ENCODE measurements at regions not wholly inside any gene's neighbourhood (a gene's known extent, or its start where the extent isn't known, plus 50 kb on each side); places are given as distances from the start of the nearest gene placed in this dataset.
A peak's percentile ranks its signal among the peaks of the same experiment; 100 is the strongest.

- Mint-ChIP-seq H3K4me3 (no peak overlapping the region), H3K4me1 (no peaks in the 10 kb centered on the region), H3K9me3 (no peaks in the 10 kb centered on the region), H3K27me3 (ENCODE audit: low read depth, poor library complexity) (peaks cover 4% of the 10 kb centered on the region), H3K36me3 (ENCODE audit: low read depth) (no peaks in the 10 kb centered on the region), H3K27ac (no peak overlapping the region)
- DNase-seq = no peak
- no peak for TF ChIP-seq CTCF (IDR thresholded peaks at IDR 0.05)
Measured at GRCh38 chr14:80378084-80378690, 166.9 kb upstream of the DIO2 start.

GRCh38 chr14:80364816-80365215 is 153.5 kb upstream of the DIO2 start:
- Mint-ChIP-seq H3K27me3 (ENCODE audit: low read depth, poor library complexity) (no peaks in the 10 kb centered on the region), H3K4me1 (peaks cover 21% of the 10 kb centered on the region), H3K27ac (no peak overlapping the region), H3K36me3 (ENCODE audit: low read depth) (no peaks in the 10 kb centered on the region), H3K4me3 (no peak overlapping the region), H3K9me3 (no peaks in the 10 kb centered on the region)
- DNase-seq = no peak
- TF ChIP-seq CTCF (IDR thresholded peaks at IDR 0.05) = no peak

GRCh38 chr14:80364274-80364673 is 153.0 kb upstream of the DIO2 start:
- no peak for DNase-seq
- Mint-ChIP-seq H3K27me3 (ENCODE audit: low read depth, poor library complexity) (no peaks in the 10 kb centered on the region), H3K36me3 (ENCODE audit: low read depth) (no peaks in the 10 kb centered on the region), H3K9me3 (no peaks in the 10 kb centered on the region), H3K27ac (peak overlapping the region; percentile 25), H3K4me1 (peaks cover 21% of the 10 kb centered on the region), H3K4me3 (no peak overlapping the region)
- no peak for TF ChIP-seq CTCF (IDR thresholded peaks at IDR 0.05)

GRCh38 chr14:80358112-80358511 is 146.8 kb upstream of the DIO2 start:
- no peaks in the 10 kb centered on the region for H3K9me3 Mint-ChIP-seq
- H3K27ac Mint-ChIP-seq = no peak overlapping the region
- no peak for TF ChIP-seq CTCF (IDR thresholded peaks at IDR 0.05)
- no peaks in the 10 kb centered on the region for H3K27me3 Mint-ChIP-seq (ENCODE audit: low read depth, poor library complexity)
- no peak for DNase-seq
- H3K4me3 Mint-ChIP-seq = no peak overlapping the region
- no peaks in the 10 kb centered on the region for H3K36me3 Mint-ChIP-seq (ENCODE audit: low read depth)
- H3K4me1 Mint-ChIP-seq = peaks cover 14% of the 10 kb centered on the region

DNA sequence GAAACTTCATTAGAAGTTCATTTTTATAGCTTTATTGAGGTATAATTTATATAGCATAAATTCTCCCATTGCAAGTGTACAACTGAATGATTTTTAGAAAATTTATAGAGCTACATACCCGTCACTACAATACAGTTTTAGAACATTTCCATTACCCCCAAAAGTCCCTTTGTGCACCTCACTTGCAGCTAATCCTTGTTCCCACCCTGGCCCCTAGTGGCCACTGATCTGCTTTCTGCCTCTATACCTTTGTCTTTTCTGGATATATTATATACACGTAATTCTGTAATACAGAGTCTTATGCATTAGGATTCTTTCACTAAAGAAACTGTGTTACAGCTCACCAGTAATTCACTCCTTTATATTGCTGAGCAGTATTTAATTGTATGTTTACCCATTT is 145.1 kb upstream of the DIO2 start:
- Mint-ChIP-seq H3K9me3 (no peaks in the 10 kb centered on the region), H3K36me3 (ENCODE audit: low read depth) (no peaks in the 10 kb centered on the region), H3K27ac (no peak overlapping the region), H3K27me3 (ENCODE audit: low read depth, poor library complexity) (no peaks in the 10 kb centered on the region), H3K4me3 (no peak overlapping the region), H3K4me1 (peaks cover 14% of the 10 kb centered on the region)
- no peak for DNase-seq
- TF ChIP-seq CTCF (IDR thresholded peaks at IDR 0.05) = peak; percentile 41

- Mint-ChIP-seq H3K36me3 (ENCODE audit: low read depth) (no peaks in the 10 kb centered on the region), H3K27ac (peak overlapping the region; percentile 46), H3K27me3 (ENCODE audit: low read depth, poor library complexity) (no peaks in the 10 kb centered on the region), H3K4me3 (no peak overlapping the region), H3K4me1 (peaks cover 14% of the 10 kb centered on the region), H3K9me3 (no peaks in the 10 kb centered on the region)
- no peak for TF ChIP-seq CTCF (IDR thresholded peaks at IDR 0.05)
- DNase-seq = no peak
Measured at GRCh38 chr14:80354860-80355581, 143.7 kb upstream of the DIO2 start.
